A549 (cell line): ENCODE measurements at regions not wholly inside any gene's neighbourhood (a gene's known extent, or its start where the extent isn't known, plus 50 kb on each side); places are given as distances from the start of the nearest gene placed in this dataset.

ENCODE experiments used
- CTCF ChIP-seq: fragments of >200 bp; sonication (Bioruptor Twin); formaldehyde crosslinking; IDR thresholded peaks from 3 replicates; pipeline ENCODE4 v1.5.1; 2016
- JUN ChIP-seq, 2 experiments: fragments of >200 bp; sonication (Bioruptor Twin); formaldehyde crosslinking; IDR thresholded peaks; 2 replicates in 1 of 2; 3 replicates in 1 of 2; pipeline ENCODE4 v1.6.1; 2016 to 2017

GRCh38 chr18:37721544-37722522 lies 156.2 kb upstream of the CELF4 start:
- TF ChIP-seq CTCF (no peak), JUN (IDR thresholded peaks at IDR 0.05) (no peak)
